ENCODE measurements at regions not wholly inside any gene's neighbourhood (a gene's known extent, or its start where the extent isn't known, plus 50 kb on each side); places are given as distances from the start of the nearest gene placed in this dataset.
A peak's percentile ranks its signal among the peaks of the same experiment; 100 is the strongest.
"Not testable (repeated sequence)": the region's sequence is repeated elsewhere in the genome, so short reads cannot be mapped to it uniquely, and the experiment has no call there.

DNA sequence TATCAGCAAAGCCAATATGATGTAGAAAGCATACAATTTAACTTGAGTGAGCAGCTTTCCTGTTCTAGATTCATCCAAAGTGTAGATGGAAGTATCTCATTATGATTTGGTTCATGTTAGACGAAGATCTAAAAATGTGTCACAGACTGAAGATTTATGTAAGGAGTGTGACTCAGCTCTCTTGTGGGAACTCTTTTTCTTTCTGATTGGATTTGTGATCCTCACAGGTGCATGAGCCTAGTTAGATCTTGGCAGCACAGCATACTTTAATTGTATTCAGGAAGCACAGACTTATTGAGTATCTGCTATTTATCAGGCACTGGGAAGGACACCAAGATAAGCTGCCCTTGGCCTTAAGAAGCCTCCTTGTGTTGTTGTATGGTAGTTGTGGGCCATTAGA, 147.1 kb downstream of the C11orf91 start:
- DNase-seq, result no peak

- DNase-seq, result no peak
Observed at GRCh38 chr11:33552756-33553155, 147.9 kb downstream of the C11orf91 start.

DNA sequence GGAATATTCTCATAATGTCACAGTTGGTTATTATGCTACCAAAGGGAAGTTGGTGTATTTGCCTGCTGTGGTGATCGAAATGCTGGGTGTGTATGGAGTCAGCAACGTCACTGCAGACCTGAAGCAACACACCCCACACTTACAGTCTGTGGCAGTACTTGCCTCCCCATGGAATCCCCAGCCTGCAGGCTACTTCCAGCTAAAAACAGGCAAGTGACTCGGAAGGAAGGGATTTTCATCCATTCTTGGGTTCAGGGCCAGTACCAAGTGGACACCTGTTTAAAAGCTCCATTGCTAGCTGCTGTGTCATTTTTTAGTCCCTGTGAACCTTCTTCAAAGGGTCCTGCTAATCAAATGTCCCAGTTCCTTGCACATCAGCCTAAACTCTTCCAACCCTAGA, 149.6 kb downstream of the C11orf91 start:
- no peak for DNase-seq

GRCh38 chr11:33549483-33549882, 151.1 kb downstream of the C11orf91 start:
- no peak for DNase-seq

- DNase-seq, result no peak
Observed at GRCh38 chr11:33545931-33546330, 154.7 kb downstream of the C11orf91 start.

GRCh38 chr11:33544593-33545373, 155.8 kb downstream of the C11orf91 start:
- DNase-seq, result no peak

DNA sequence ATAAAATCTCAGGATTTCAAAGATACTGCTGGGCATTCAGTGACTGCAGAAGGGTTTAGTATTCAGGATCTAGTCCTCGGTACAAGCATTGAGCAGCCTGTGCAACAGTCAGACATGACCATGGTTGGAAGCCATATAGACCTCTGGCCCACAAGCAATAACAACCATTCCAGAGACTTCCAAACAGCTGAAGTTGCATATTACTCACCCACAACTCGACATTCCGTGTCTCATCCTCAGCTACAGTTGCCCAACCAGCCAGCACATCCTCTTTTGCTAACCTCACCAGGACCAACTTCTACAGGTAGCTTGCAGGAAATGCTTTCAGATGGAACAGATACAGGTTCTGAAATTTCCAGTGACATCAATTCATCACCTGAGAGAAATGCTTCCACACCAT, 156.8 kb downstream of the C11orf91 start:
- DNase-seq, result no peak

DNA sequence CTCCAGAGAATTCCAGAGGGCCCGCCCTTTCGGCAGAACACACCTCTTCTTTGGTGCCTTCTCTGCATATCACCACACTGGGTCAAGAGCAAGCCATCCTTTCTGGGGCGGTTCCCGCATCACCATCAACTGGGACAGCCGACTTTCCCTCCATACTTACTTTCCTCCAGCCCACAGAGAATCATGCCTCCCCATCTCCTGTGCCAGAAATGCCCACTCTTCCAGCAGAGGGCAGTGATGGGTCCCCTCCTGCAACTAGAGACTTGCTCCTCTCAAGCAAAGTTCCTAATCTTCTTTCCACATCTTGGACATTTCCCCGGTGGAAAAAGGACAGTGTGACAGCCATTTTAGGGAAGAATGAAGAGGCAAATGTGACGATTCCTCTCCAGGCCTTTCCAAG, 157.7 kb downstream of the C11orf91 start:
- peak; percentile 33 for DNase-seq

- DNase-seq, result no peak
Observed at GRCh38 chr11:33540946-33541915, 159.4 kb downstream of the C11orf91 start.

- DNase-seq, result no peak
Observed at GRCh38 chr11:33540427-33540826, 160.2 kb downstream of the C11orf91 start.

DNA sequence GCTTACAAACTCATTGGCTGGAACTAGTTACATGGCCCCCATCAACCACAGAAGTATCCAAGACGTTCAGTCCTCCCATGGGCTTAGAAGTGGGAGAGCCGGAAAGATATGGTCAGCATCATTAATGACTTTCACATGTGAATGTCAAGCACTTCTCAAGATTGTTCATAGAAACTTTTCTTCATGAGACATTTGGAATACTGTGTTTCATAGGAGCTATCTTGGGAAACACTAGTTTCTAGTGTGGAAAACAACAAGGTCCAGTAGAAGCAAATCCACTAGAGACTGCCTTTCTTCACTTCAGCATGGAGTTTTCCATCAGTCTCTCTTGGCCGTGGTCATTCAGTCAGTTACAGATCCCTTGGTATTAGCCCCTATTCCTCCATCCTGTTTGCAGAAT, 160.9 kb downstream of the C11orf91 start:
- no peak for DNase-seq

GRCh38 chr11:33538726-33539125, 161.9 kb downstream of the C11orf91 start:
- DNase-seq, result no peak

DNA sequence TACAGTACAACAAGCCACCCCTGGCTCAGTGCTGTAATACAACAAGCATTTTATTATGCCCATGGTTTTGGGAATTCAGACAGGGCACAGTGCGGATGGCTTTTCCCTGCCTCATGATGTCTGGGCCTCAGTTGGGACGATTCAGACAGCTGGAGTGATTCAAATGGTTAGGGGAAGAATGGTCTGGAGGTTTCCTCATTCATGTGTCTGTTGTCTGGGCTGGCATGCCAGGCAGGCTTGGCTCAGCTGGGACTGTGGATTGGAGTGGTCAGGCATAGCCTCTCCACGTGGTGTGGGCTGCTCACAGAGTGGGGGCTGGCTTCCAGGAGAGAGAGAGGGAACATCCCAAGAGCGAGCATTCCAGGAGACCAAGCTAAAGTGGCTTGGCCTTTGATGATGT, 164.4 kb downstream of the C11orf91 start:
- no peak for DNase-seq

GRCh38 chr11:33534575-33534974, 166.1 kb downstream of the C11orf91 start:
- DNase-seq, result no peak

DNA sequence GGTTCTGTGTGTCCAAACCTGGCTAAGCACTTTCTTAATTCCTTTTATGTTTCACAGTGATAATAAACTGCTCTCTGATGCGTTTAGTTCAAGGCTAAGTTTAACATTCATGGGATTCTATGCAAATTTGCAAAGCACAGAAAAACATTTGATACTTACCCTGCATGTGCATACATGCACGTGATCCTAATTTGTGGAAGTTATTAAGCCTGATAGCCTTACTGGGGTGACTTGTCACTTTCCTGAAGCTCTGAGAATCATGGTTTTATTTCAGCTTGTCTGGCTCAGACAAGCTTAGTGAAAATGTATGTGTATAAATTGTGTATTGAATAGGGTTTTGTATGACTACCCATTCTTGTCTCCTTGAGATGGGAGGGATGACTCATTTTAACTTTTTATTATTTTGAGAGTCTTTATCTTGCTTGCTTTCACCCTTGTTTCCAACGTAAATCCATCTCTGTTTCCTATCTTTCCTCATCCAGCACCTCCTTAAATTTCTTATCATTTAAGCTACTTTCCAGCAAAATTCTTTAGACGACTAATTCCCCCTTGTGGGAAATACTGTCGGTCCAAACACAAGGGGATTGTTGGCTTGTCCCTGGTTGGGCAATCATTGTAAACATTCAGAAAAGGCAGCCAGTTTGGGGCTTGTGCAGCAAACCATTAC, 167.1 kb downstream of the C11orf91 start:
- DNase-seq, result no peak

DNA sequence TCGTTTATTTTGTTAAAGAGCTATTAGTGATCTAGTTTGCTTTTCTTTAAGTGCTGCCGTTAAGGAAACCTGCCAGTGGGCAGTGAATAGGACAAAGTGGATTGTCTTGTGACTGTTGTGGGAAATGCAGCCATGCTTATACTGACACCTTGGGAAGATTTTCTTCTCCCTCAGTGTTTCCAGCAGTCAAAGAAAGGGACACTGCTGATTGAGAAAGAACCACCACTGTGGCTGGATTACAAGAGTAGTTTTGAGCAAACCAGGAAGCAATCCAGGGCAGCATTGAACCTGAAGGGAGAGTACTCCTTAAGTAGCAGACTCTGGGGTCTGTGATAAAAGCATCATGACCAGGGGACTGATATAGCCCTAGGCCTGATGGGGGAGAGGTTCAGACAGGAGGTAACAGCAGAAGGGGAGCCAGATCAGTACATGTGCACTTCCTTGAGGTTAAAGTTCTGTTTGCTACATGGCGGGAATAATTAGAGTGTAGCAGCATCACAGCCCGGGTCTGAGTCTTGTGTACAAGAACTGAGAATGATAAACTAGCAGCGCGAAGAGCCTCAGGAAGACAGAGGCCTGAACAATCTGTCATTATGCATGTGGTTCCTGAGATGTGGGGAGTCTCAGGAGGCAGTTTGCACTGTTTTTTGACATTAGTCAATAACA, 167.8 kb downstream of the C11orf91 start:
- no peak for DNase-seq

DNA sequence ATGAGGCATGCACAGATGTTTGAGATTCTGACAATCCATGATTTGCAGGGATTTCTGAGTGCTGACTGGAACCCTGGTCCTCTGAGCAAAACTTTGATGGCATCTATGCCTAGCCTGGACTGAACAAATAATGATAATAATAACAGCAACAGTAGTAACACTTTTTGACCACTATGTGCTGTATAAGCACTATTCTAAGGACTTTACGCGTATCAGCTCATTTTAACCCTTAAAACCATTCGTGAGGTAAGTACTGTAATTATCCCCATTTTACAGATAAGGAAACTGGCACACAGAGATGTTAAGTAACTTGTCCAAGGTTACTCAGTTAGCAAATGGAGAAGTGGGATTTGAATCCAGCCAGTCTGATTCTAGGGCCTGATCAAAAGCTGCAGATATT, 168.4 kb downstream of the C11orf91 start:
- DNase-seq, result no peak

- DNase-seq, result no peak
Observed at GRCh38 chr11:33531743-33532181, 168.9 kb downstream of the C11orf91 start.

GRCh38 chr11:33530815-33531214, 169.8 kb downstream of the C11orf91 start:
- no peak for DNase-seq

GRCh38 chr11:33529461-33529860, 171.2 kb downstream of the C11orf91 start:
- DNase-seq, result no peak

DNA sequence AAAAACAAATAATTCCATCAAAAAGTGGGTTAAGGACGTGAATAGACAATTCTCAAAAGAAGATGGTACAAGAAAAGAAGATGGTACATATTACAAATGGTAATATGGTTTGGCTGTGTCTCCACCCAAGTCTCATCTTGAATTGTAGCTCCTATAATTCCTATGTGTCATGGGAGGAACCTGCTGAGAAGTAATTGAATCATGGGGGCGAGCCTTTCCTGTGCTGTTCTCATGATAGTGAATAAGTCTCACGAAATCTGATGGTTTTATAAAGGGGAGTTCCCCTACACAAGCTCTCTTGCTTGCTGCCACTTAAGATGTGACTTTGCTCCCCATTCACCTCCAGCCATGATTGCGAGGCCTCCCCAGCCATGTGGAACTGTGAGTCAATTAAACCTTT, 172.9 kb downstream of the C11orf91 start:
- not testable (repeated sequence) for DNase-seq

GRCh38 chr11:33525789-33526188, 174.8 kb downstream of the C11orf91 start:
- DNase-seq, result no peak

DNA sequence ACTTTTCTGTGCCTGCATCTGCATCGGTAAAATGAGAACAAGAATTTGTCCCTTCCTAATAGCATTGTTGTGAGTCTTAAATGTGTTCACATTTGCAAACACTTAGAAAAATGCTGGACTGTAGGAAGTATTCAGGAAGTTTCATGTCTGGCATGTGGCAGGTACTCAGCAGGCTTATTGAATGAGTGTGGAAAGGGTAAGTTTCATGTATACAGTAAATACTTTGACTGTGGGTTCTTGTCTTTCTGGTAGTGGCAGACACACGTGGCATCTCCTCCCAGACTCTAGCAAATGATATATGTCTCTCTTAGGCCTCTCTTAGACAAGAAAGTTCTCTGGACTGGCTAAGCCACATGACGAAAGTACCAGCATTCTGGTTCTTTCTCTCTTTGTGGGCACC, 179.2 kb downstream of the C11orf91 start:
- DNase-seq, result no peak

All from CD4-positive, alpha-beta T cell treated with Interleukin-17A for 4 hours (primary cell).